ENCODE measurements at regions not wholly inside any gene's neighbourhood (a gene's known extent, or its start where the extent isn't known, plus 50 kb on each side); places are given as distances from the start of the nearest gene placed in this dataset.
"Not testable (repeated sequence)": the region's sequence is repeated elsewhere in the genome, so short reads cannot be mapped to it uniquely, and the experiment has no call there.

- Histone ChIP-seq H3K4me3 (ENCODE audit: low read depth, low read length) (no peak overlapping the region), H3K36me3 (replicated peaks) (no peaks in the 10 kb centered on the region), H3K27ac (no peak overlapping the region), H3K27me3 (replicated peaks) (no peaks in the 10 kb centered on the region)
- peak; percentile 13 for DNase-seq
- peak; percentile 60 for TF ChIP-seq CTCF (IDR thresholded peaks at IDR 0.05; ENCODE audit: low read depth, low read length, missing control alignments)
- in situ Hi-C loops (cut with HindIII; ENCODE audit: low pct_ligation_motif_present, low sequenced_read_pairs): no loop called here
Observed at GRCh38 chr20:33933469-33933909, 60.2 kb upstream of the RALY start.

GRCh38 chr20:33936656-33937055 is 57.1 kb upstream of the RALY start:
- no peak overlapping the region for H3K4me3 ChIP-seq (ENCODE audit: low read depth, low read length)
- DNase-seq: no peak
- no peak for TF ChIP-seq CTCF (IDR thresholded peaks at IDR 0.05; ENCODE audit: low read depth, low read length, missing control alignments)
- H3K36me3 ChIP-seq (replicated peaks): no peaks in the 10 kb centered on the region
- no peak overlapping the region for H3K27ac ChIP-seq
- in situ Hi-C loops (cut with HindIII; ENCODE audit: low pct_ligation_motif_present, low sequenced_read_pairs): no loop called here
- no peaks in the 10 kb centered on the region for H3K27me3 ChIP-seq (replicated peaks)

DNA sequence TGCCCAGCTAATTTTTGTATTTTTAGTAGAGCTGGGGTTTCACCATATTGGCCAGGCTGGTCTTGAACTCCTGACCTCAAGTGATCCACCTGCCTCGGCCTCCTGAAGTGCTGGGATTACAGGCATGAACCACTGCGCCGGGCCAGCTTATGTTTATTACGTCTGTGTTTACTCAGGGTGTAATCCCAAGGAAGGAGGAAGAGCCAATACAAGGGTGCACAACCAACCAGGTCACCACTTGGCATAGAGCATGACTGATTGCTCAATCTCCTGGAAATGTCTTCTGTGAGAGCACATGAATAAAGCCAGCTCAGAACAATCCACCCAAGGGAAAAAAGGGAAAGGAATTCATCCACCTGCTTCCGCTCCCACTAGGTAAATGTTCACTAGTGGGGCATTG is 54.7 kb upstream of the RALY start:
- in situ Hi-C loops (cut with HindIII; ENCODE audit: low pct_ligation_motif_present, low sequenced_read_pairs); DNase-seq; H3K36me3 ChIP-seq (replicated peaks); H3K4me3 ChIP-seq (ENCODE audit: low read depth, low read length); H3K27ac ChIP-seq; H3K27me3 ChIP-seq (replicated peaks): not testable (repeated sequence)

DNA sequence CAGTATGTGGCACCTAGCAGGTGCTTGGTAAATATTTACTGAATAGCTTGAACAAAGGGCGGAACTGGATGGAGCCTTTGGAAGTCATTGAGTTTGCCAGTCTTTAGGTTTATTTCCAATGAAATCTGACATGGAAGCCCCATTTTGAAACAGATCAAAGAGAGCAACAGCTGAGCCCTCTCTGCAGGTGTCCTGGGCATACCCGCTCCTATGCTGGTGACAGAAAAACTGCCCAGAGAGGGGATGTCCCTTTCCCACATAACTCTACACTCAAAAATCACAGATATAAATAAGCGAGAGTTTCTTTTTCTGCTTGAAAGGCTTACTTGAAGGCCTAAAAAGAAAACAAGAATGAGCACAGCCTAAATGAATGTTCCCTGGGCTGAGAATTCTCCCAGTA is 53.0 kb upstream of the RALY start:
- no peak for TF ChIP-seq CTCF (IDR thresholded peaks at IDR 0.05; ENCODE audit: low read depth, low read length, missing control alignments)
- no peaks in the 10 kb centered on the region for H3K27me3 ChIP-seq (replicated peaks)
- in situ Hi-C loops (cut with HindIII; ENCODE audit: low pct_ligation_motif_present, low sequenced_read_pairs): no loop called here
- no peaks in the 10 kb centered on the region for H3K36me3 ChIP-seq (replicated peaks)
- no peak overlapping the region for H3K27ac ChIP-seq
- DNase-seq: no peak
- H3K4me3 ChIP-seq (ENCODE audit: low read depth, low read length): no peak overlapping the region

All from brain microvascular endothelial cell (primary cell).